ENCODE measurements at regions not wholly inside any gene's neighbourhood (a gene's known extent, or its start where the extent isn't known, plus 50 kb on each side); places are given as distances from the start of the nearest gene placed in this dataset.

- no peaks in the 10 kb centered on the region for H3K36me3 Mint-ChIP-seq (ENCODE audit: low read depth)
- 93 to 100% methylated on average over 1 of the region's 1 CpG for WGBS, 2 experiments (ENCODE audit: insufficient coverage in 1 of 2, insufficient read length in 1 of 2)
- TF ChIP-seq CTCF (conservative IDR thresholded peaks at IDR 0.05), result no peak
- Histone ChIP-seq H3K27me3 (ENCODE audit: control insufficient read depth, insufficient read depth, low read length, poor library complexity, severe bottlenecking) (no peaks in the 10 kb centered on the region), H3K36me3 (ENCODE audit: control insufficient read depth, insufficient read depth, low read length) (no peaks in the 10 kb centered on the region), H3K4me1 (ENCODE audit: control insufficient read depth, insufficient read depth, low read length) (no peaks in the 10 kb centered on the region), H3K9me3 (ENCODE audit: control insufficient read depth, low read length) (no peaks in the 10 kb centered on the region), H3K9ac (ENCODE audit: extremely low read depth, low read length, poor library complexity, severe bottlenecking) (no peak overlapping the region), H3K27ac (ENCODE audit: low read depth, low read length) (no peak overlapping the region), H3K4me3 (ENCODE audit: low read length) (no peak overlapping the region)
- no peaks in the 10 kb centered on the region for H3K27me3 Mint-ChIP-seq (ENCODE audit: insufficient read depth)
- no peak overlapping the region for H3K4me3 Mint-ChIP-seq
- H3K9me3 Mint-ChIP-seq, result no peaks in the 10 kb centered on the region
- no peaks in the 10 kb centered on the region for H3K4me1 Mint-ChIP-seq
- no peak for DNase-seq
- H3K27ac Mint-ChIP-seq, result no peak overlapping the region
Observed at GRCh38 chr1:79293611-79294010, 287.1 kb upstream of the ADGRL4 start.

DNA sequence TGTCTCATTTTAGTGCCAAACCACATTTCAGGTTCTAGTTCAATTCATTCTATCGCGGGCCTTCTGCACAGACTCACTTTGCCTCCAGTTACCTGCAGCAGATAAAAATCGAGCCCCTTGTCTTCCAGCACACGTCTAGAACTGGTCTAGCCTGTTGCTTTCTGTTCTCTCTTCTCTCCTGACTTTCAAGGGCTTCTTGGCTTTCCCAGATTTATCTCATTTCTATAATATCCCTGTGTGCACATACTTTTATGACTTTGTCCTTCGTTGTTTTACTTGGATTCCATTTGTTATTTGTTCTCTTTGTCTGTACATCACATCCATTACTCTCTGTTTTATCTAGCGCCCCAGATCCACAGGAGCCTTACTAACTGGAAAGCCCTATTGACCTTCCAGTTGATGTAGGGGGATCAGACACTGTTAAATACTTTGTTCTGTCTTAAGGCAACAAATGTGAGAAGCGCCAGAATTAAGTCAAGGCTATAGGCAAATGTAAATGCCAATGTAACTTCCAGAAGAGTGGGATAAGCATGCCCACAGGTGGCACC, 284.5 kb upstream of the ADGRL4 start:
- WGBS, 2 experiments (ENCODE audit: insufficient coverage in 1 of 2, insufficient read length in 1 of 2), result 82 to 91% methylated on average over 5 to 7 of the region's 7 CpGs
- H3K9me3 Mint-ChIP-seq, result no peaks in the 10 kb centered on the region

DNA sequence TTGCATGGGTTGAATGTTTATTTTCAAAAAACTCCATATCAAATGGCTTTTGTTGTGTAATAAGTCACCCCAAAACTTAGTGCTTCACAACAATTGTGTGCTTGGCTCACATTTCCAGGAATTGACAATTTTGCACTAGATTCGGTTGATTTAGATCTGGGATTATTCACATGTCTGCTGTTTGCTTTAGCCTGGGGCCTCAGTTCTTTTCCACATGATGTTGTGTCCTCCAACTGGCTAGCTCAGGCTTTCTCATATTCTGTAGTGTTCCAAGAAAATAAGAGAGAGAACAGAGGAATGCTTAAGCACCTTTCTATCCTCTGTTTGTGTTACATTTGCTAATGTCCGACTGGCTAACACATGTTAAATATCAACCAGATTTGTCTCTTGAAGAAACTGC, 281.5 kb upstream of the ADGRL4 start:
- no peaks in the 10 kb centered on the region for H3K27me3 ChIP-seq (ENCODE audit: control insufficient read depth, insufficient read depth, low read length, poor library complexity, severe bottlenecking)
- H3K4me3 ChIP-seq (ENCODE audit: low read length), result no peak overlapping the region
- H3K4me1 Mint-ChIP-seq, result no peaks in the 10 kb centered on the region
- no peak overlapping the region for H3K27ac ChIP-seq (ENCODE audit: low read depth, low read length)
- no peaks in the 10 kb centered on the region for H3K27me3 Mint-ChIP-seq (ENCODE audit: insufficient read depth)
- H3K27ac Mint-ChIP-seq, result no peak overlapping the region
- no peaks in the 10 kb centered on the region for H3K36me3 Mint-ChIP-seq (ENCODE audit: low read depth)
- H3K9ac ChIP-seq (ENCODE audit: extremely low read depth, low read length, poor library complexity, severe bottlenecking), result no peak overlapping the region
- H3K4me1 ChIP-seq (ENCODE audit: control insufficient read depth, insufficient read depth, low read length), result no peaks in the 10 kb centered on the region
- TF ChIP-seq CTCF (conservative IDR thresholded peaks at IDR 0.05), result no peak
- no peaks in the 10 kb centered on the region for H3K9me3 ChIP-seq (ENCODE audit: control insufficient read depth, low read length)
- no peaks in the 10 kb centered on the region for H3K9me3 Mint-ChIP-seq
- WGBS, 2 experiments (ENCODE audit: insufficient coverage in 1 of 2, insufficient read length in 1 of 2), result 88 to 100% methylated on average over 1 to 2 of the region's 2 CpGs
- DNase-seq, result no peak
- H3K36me3 ChIP-seq (ENCODE audit: control insufficient read depth, insufficient read depth, low read length), result no peaks in the 10 kb centered on the region
- H3K4me3 Mint-ChIP-seq, result no peak overlapping the region

More for the DNA sequence above, 284.5 kb upstream of the ADGRL4 start:
- no peak overlapping the region for H3K27ac ChIP-seq (ENCODE audit: low read depth, low read length)
- no peak overlapping the region for H3K9ac ChIP-seq (ENCODE audit: extremely low read depth, low read length, poor library complexity, severe bottlenecking)
- H3K4me1 ChIP-seq (ENCODE audit: control insufficient read depth, insufficient read depth, low read length), result no peaks in the 10 kb centered on the region
- no peak overlapping the region for H3K4me3 ChIP-seq (ENCODE audit: low read length)
- H3K36me3 Mint-ChIP-seq (ENCODE audit: low read depth), result no peaks in the 10 kb centered on the region
- H3K27me3 ChIP-seq (ENCODE audit: control insufficient read depth, insufficient read depth, low read length, poor library complexity, severe bottlenecking), result no peaks in the 10 kb centered on the region
- H3K4me3 Mint-ChIP-seq, result no peak overlapping the region
- TF ChIP-seq CTCF (conservative IDR thresholded peaks at IDR 0.05), result no peak
- H3K27me3 Mint-ChIP-seq (ENCODE audit: insufficient read depth), result no peaks in the 10 kb centered on the region
- H3K36me3 ChIP-seq (ENCODE audit: control insufficient read depth, insufficient read depth, low read length), result no peaks in the 10 kb centered on the region
- H3K27ac Mint-ChIP-seq, result no peak overlapping the region
- H3K9me3 ChIP-seq (ENCODE audit: control insufficient read depth, low read length), result no peaks in the 10 kb centered on the region
- no peak for DNase-seq
- H3K4me1 Mint-ChIP-seq, result no peaks in the 10 kb centered on the region

Data from endodermal cell (in vitro differentiated cells).